D721Med (cell line): ENCODE measurements at regions not wholly inside any gene's neighbourhood (a gene's known extent, or its start where the extent isn't known, plus 50 kb on each side); places are given as distances from the start of the nearest gene placed in this dataset.

ENCODE experiments used
- DNase-seq: peaks from one replicate; pipeline ENCODE4 v3.0.0; 2011; ENCODE audit warnings: low spot score; ENCODE audit not compliant: insufficient read length
- FAIRE-seq: peaks from 2 replicates; lab custom pipeline; 2011; peaks lifted over from hg19 to GRCh38; lab: Jason Lieb, UNC
- TF ChIP-seq, protein P1 (sequence below): IDR thresholded peaks from 2 replicates; pipeline ENCODE4 v1.5.1; 2012; ENCODE audit warnings: mild to moderate bottlenecking, control low read depth; ENCODE audit not compliant: insufficient read depth; ENCODE audit errors: missing control alignments

GRCh38 chr18:34549367-34549766 is 160.7 kb upstream of the DTNA start:
- DNase-seq, result no peak
- TF ChIP-seq, protein P1, sequence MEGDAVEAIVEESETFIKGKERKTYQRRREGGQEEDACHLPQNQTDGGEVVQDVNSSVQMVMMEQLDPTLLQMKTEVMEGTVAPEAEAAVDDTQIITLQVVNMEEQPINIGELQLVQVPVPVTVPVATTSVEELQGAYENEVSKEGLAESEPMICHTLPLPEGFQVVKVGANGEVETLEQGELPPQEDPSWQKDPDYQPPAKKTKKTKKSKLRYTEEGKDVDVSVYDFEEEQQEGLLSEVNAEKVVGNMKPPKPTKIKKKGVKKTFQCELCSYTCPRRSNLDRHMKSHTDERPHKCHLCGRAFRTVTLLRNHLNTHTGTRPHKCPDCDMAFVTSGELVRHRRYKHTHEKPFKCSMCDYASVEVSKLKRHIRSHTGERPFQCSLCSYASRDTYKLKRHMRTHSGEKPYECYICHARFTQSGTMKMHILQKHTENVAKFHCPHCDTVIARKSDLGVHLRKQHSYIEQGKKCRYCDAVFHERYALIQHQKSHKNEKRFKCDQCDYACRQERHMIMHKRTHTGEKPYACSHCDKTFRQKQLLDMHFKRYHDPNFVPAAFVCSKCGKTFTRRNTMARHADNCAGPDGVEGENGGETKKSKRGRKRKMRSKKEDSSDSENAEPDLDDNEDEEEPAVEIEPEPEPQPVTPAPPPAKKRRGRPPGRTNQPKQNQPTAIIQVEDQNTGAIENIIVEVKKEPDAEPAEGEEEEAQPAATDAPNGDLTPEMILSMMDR, result no peak
- no peak for FAIRE-seq

DNA sequence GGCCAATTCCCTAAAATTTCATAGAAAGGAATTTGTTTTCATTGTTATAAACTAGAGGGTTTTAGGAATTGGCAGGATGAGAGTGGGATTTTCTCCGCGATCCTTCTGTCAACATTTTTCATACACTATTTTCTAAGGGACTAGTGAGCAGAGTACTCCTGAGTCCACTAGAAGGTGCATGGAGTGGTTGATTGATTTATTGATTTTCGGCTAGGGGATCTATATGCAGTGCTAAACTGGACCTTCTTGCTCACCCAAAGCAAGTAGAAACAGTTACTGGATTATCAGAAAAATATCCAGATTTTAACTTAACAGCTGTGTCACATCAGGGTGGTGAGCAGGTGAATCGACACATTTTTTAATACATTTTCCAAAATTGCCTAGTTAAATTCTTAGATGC is 159.9 kb upstream of the DTNA start:
- DNase-seq (no peak), FAIRE-seq (no peak)
- TF ChIP-seq, protein P1, result no peak

GRCh38 chr18:34550902-34551301 is 159.2 kb upstream of the DTNA start:
- FAIRE-seq, result no peak
- DNase-seq, result no peak
- TF ChIP-seq, protein P1, result no peak

DNA sequence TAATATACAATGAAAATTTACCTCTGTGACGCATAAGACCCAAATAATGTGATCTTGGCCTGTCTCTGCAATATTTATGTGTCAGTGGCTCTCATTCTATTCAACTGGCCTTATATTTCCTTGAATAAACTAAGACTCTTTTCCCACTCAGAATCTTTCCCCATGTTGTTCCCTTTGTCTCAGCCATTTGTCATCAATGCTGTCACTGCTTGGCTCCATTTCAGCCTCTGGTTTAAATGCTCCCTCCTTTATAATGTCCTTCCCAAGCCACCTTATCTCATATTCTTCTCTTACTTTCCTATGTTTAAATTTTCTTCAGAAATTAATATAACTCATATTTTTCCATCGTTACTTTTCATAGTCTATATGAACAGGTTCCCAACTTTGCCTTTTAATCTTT is 158.3 kb upstream of the DTNA start:
- no peak for FAIRE-seq
- TF ChIP-seq, protein P1, result no peak
- no peak for DNase-seq

GRCh38 chr18:34562252-34562870 is 147.7 kb upstream of the DTNA start:
- TF ChIP-seq, protein P1, result no peak
- DNase-seq (no peak), FAIRE-seq (peak; percentile 25)

GRCh38 chr18:34567857-34568256 is 142.2 kb upstream of the DTNA start:
- TF ChIP-seq, protein P1, result no peak
- peak; percentile 44 for FAIRE-seq
- DNase-seq, result no peak

GRCh38 chr18:34576622-34577021 is 133.5 kb upstream of the DTNA start:
- FAIRE-seq, result no peak

More at GRCh38 chr18:34576622-34577021, 133.5 kb upstream of the DTNA start:
- TF ChIP-seq, protein P1, result no peak
- no peak for DNase-seq
